H1 (cell line): ENCODE measurements at regions not wholly inside any gene's neighbourhood (a gene's known extent, or its start where the extent isn't known, plus 50 kb on each side); places are given as distances from the start of the nearest gene placed in this dataset.

Source experiments
- CTCF ChIA-PET: fragments of 300-600 bp; sonication (Branson Sonifier 250); formaldehyde crosslinking; loops from one replicate; lab custom pipeline; 2021; ENCODE audit not compliant: partially characterized antibody; lab: Charles Lee
- POLR2A ChIA-PET: fragments of 300-600 bp; sonication (Branson Sonifier 250); formaldehyde crosslinking; loops from one replicate; lab custom pipeline; 2021; ENCODE audit warnings: inconsistent platforms; ENCODE audit not compliant: partially characterized antibody; lab: Charles Lee
- DNase-seq, 2 experiments: peaks; one replicate each; pipeline versions ENCODE4 v3.0.0 to v3.0.0-alpha.2; 2010 to 2022; ENCODE audit warnings: low spot score in 2 of 2, low read depth in 1 of 2, mixed read lengths in 1 of 2
- FAIRE-seq: peaks from 2 replicates; lab custom pipeline; 2011; peaks lifted over from hg19 to GRCh38; lab: Jason Lieb, UNC
- H2AFZ ChIP-seq: 2 replicates; pipeline ENCODE4 v1.8.1; 2012; ENCODE audit warnings: low read length, inconsistent platforms
- H2AK5ac ChIP-seq: 2 replicates; pipeline ENCODE4 v1.6.1; 2013; ENCODE audit warnings: low read depth, low read length
- H2BK120ac ChIP-seq: replicated peaks from 2 replicates; pipeline ENCODE3; 2013; ENCODE audit warnings: low read depth, low read length, inconsistent platforms
- H2BK12ac ChIP-seq: 2 replicates; pipeline ENCODE4 v1.6.1; 2013; ENCODE audit warnings: low read depth, low read length
- H2BK15ac ChIP-seq: 2 replicates; pipeline ENCODE4 v1.6.1; 2013; ENCODE audit warnings: low read length
- H2BK20ac ChIP-seq: 2 replicates; pipeline ENCODE4 v1.6.1; 2013; ENCODE audit warnings: low read length
- H2BK5ac ChIP-seq: 2 replicates; pipeline ENCODE4 v1.6.1; 2013; ENCODE audit warnings: low read depth, low read length
- H3K14ac ChIP-seq: 2 replicates; pipeline ENCODE4 v1.6.1; 2013; ENCODE audit warnings: inconsistent platforms; ENCODE audit not compliant: insufficient read length
- H3K18ac ChIP-seq: 2 replicates; pipeline ENCODE4 v1.6.1; 2013; ENCODE audit warnings: low read length; ENCODE audit errors: extremely low read depth
- H3K23ac ChIP-seq: 2 replicates; pipeline ENCODE4 v1.6.1; 2013; ENCODE audit warnings: inconsistent platforms; ENCODE audit not compliant: insufficient read length
- H3K23me2 ChIP-seq: 2 replicates; pipeline ENCODE4 v1.6.1; 2013; ENCODE audit warnings: low read depth, low read length
- H3K27ac ChIP-seq: 2 replicates; pipeline ENCODE4 v1.6.1; 2011; ENCODE audit warnings: low read depth, low read length, inconsistent platforms
- H3K27me3 ChIP-seq, 4 experiments: replicated peaks in 1 of 4; 1 replicate in 1 of 4; 2 replicates in 3 of 4; pipeline versions ENCODE4 v1.6.1 to v1.8.1; 2011 to 2013; ENCODE audit warnings: low read length in 3 of 4, mild to moderate bottlenecking in 3 of 4, inconsistent platforms in 2 of 4, mixed read lengths in 2 of 4, moderate library complexity in 1 of 4; ENCODE audit not compliant: control insufficient read depth in 3 of 4, insufficient read depth in 3 of 4; ENCODE audit errors: extremely low read depth in 1 of 4
- H3K36me3 ChIP-seq, 4 experiments: 2 replicates each; pipeline versions ENCODE4 v1.6.1 to v1.8.1; 2011 to 2013; ENCODE audit warnings: mild to moderate bottlenecking in 4 of 4, low read length in 3 of 4, moderate library complexity in 2 of 4, control low read depth in 1 of 4, inconsistent platforms in 1 of 4; ENCODE audit not compliant: insufficient read depth in 4 of 4, control insufficient read depth in 2 of 4
- H3K4ac ChIP-seq: replicated peaks from 2 replicates; pipeline ENCODE3; 2013; ENCODE audit warnings: low read length, low read depth, mixed read lengths, inconsistent platforms; ENCODE audit not compliant: insufficient read length
- H3K4me1 ChIP-seq, 4 experiments: replicated peaks in 1 of 4; 1 replicate in 1 of 4; 2 replicates in 3 of 4; pipeline versions ENCODE4 v1.6.1 to v1.8.1; 2011 to 2013; ENCODE audit warnings: low read length in 3 of 4, inconsistent platforms in 2 of 4, mixed read lengths in 1 of 4; ENCODE audit not compliant: insufficient read depth in 4 of 4, control insufficient read depth in 3 of 4
- H3K4me2 ChIP-seq, 2 experiments: 2 replicates each; pipeline versions ENCODE4 v1.6.1 to v1.8.1; 2011 to 2013; ENCODE audit warnings: low read depth in 2 of 2, low read length in 2 of 2, control low read depth in 1 of 2, inconsistent platforms in 1 of 2, mild to moderate bottlenecking in 1 of 2; ENCODE audit not compliant: insufficient read depth in 1 of 2
- H3K4me3 ChIP-seq, 4 experiments: fragments of 200-600, 300-600 bp in 1 of 4; sonication (generic), shearing (Covaris generic), sonication (Bioruptor Twin) in 1 of 4; 2 replicates each; pipeline versions ENCODE4 v1.5.1 to v1.8.1; 2011 to 2016; ENCODE audit warnings: low read length in 4 of 4, low read depth in 3 of 4, control low read depth in 2 of 4, inconsistent platforms in 2 of 4, mild to moderate bottlenecking in 2 of 4, mixed read lengths in 1 of 4, moderate library complexity in 1 of 4; ENCODE audit not compliant: insufficient read depth in 2 of 4; ENCODE audit errors: extremely low read depth in 1 of 4
- H3K56ac ChIP-seq: replicated peaks from 2 replicates; pipeline ENCODE3; 2013; ENCODE audit warnings: low read depth, mild to moderate bottlenecking, mixed read lengths, low read length, inconsistent platforms; ENCODE audit not compliant: insufficient read length
- H3K79me1 ChIP-seq: 2 replicates; pipeline ENCODE4 v1.6.1; 2013; ENCODE audit warnings: low read depth, low read length, control low read depth
- H3K79me2 ChIP-seq, 2 experiments: 2 replicates each; pipeline versions ENCODE4 v1.6.1 to v1.8.1; 2012 to 2013; ENCODE audit warnings: low read length in 2 of 2, mild to moderate bottlenecking in 2 of 2, inconsistent platforms in 1 of 2; ENCODE audit not compliant: insufficient read depth in 2 of 2, control insufficient read depth in 1 of 2
- H3K9ac ChIP-seq, 4 experiments: replicated peaks in 1 of 4; 1 replicate in 1 of 4; 2 replicates in 3 of 4; pipeline versions ENCODE4 v1.6.1 to v1.8.1; 2011 to 2013; ENCODE audit warnings: low read depth in 3 of 4, low read length in 3 of 4, control low read depth in 2 of 4, mild to moderate bottlenecking in 2 of 4, moderate library complexity in 2 of 4, inconsistent platforms in 1 of 4; ENCODE audit errors: extremely low read depth in 1 of 4
- H3K9me3 ChIP-seq, 2 experiments: 2 replicates each; pipeline versions ENCODE4 v1.6.1 to v1.8.1; 2012 to 2013; ENCODE audit warnings: mild to moderate bottlenecking in 2 of 2, moderate library complexity in 2 of 2, control low read depth in 1 of 2, inconsistent platforms in 1 of 2, low read depth in 1 of 2, low read length in 1 of 2, mixed read lengths in 1 of 2; ENCODE audit not compliant: insufficient read depth in 2 of 2
- H4K20me1 ChIP-seq, 2 experiments: replicated peaks in 1 of 2; 2 replicates each; pipeline versions ENCODE3 to v1.8.1; 2011 to 2013; ENCODE audit warnings: inconsistent platforms in 2 of 2, low read length in 2 of 2, mild to moderate bottlenecking in 1 of 2; ENCODE audit not compliant: insufficient read depth in 2 of 2, control insufficient read depth in 1 of 2
- H4K5ac ChIP-seq: 2 replicates; pipeline ENCODE4 v1.6.1; 2013; ENCODE audit warnings: low read length, low read depth, mixed read lengths, inconsistent platforms; ENCODE audit not compliant: insufficient read length
- H4K8ac ChIP-seq: 2 replicates; pipeline ENCODE4 v1.8.0; 2013; ENCODE audit warnings: mild to moderate bottlenecking, moderate library complexity, low read length, inconsistent platforms; ENCODE audit not compliant: insufficient read depth; ENCODE audit errors: extremely low read depth
- H4K91ac ChIP-seq: replicated peaks from 2 replicates; pipeline ENCODE3; 2013; ENCODE audit warnings: low read length, mixed read lengths, inconsistent platforms; ENCODE audit not compliant: insufficient read length
- ASH2L ChIP-seq: fragments of 200-600, 300-600 bp; sonication (generic); IDR thresholded peaks from one replicate; pipeline ENCODE4 v1.7.1; 2017; ENCODE audit warnings: low read length
- BACH1 ChIP-seq: IDR thresholded peaks from 2 replicates; pipeline ENCODE4 v1.6.1; 2012; ENCODE audit warnings: low read length, improper control_type of control experiment
- CHD1 ChIP-seq: IDR thresholded peaks from 2 replicates; pipeline ENCODE4 v1.6.1; 2012; ENCODE audit warnings: low read depth, low read length, improper control_type of control experiment
- EGR1 ChIP-seq: IDR thresholded peaks from 2 replicates; pipeline ENCODE4 v1.6.1; 2011; ENCODE audit warnings: low read depth, low read length, borderline replicate concordance
- JUND ChIP-seq: IDR thresholded peaks from 2 replicates; pipeline ENCODE4 v1.6.1; 2011; ENCODE audit warnings: mild to moderate bottlenecking, improper control_type of control experiment, low read length
- KDM4A ChIP-seq: IDR thresholded peaks from one replicate; pipeline ENCODE4 v1.7.1; 2012; ENCODE audit warnings: low read depth, mild to moderate bottlenecking, moderate library complexity, low read length, inconsistent platforms; ENCODE audit not compliant: severe bottlenecking
- KDM5A ChIP-seq: fragments of 200-600 bp; IDR thresholded peaks from 2 replicates; pipeline ENCODE4 v1.7.1; 2012; ENCODE audit warnings: mild to moderate bottlenecking, low read length, inconsistent platforms, mixed read lengths
- PHF8 ChIP-seq: fragments of 200-600 bp; sonication (generic); conservative IDR thresholded peaks from 2 replicates; pipeline ENCODE4 v1.7.1; 2012; ENCODE audit warnings: low read depth, mild to moderate bottlenecking, inconsistent platforms, low read length, moderate library complexity
- POU5F1 ChIP-seq: IDR thresholded peaks from 2 replicates; pipeline ENCODE4 v1.6.1; 2011; ENCODE audit warnings: low read depth, mild to moderate bottlenecking, low read length, moderate library complexity
- RAD21 ChIP-seq, 2 experiments: IDR thresholded peaks in 1 of 2; conservative IDR thresholded peaks in 1 of 2; 2 replicates each; pipeline ENCODE4 v1.6.1; 2011; ENCODE audit warnings: low read depth in 2 of 2, low read length in 2 of 2, improper control_type of control experiment in 1 of 2, inconsistent platforms in 1 of 2, mild to moderate bottlenecking in 1 of 2, moderate library complexity in 1 of 2
- RFX5 ChIP-seq: IDR thresholded peaks from 2 replicates; pipeline ENCODE4 v1.6.1; 2011; ENCODE audit warnings: low read depth, low read length, improper control_type of control experiment, borderline replicate concordance
- SIRT6 ChIP-seq: IDR thresholded peaks from one replicate; pipeline ENCODE4 v1.7.1; 2012; ENCODE audit warnings: low read length, inconsistent platforms
- SRF ChIP-seq: IDR thresholded peaks from 2 replicates; pipeline ENCODE4 v1.6.1; 2011; ENCODE audit warnings: mild to moderate bottlenecking, low read depth, low read length, moderate library complexity
- TCF12 ChIP-seq: IDR thresholded peaks from 2 replicates; pipeline ENCODE4 v1.6.1; 2011; ENCODE audit warnings: low read depth, mild to moderate bottlenecking, low read length
- WGBS, 2 experiments: shearing (Covaris generic) in 1 of 2; methylation state at CpG; one replicate each; pipeline versions ENCODE4 v1.1.6 to v1.1.7; 2013 to 2015; ENCODE audit warnings: low lambda C conversion rate in 2 of 2, mixed read lengths in 2 of 2, inconsistent platforms in 1 of 2, low coverage in 1 of 2, missing lambda C conversion rate in 1 of 2; ENCODE audit not compliant: insufficient replicate concordance in 2 of 2, insufficient coverage in 1 of 2, insufficient read length in 1 of 2; ENCODE audit errors: extremely low coverage in 1 of 2, missing lambda C conversion rate in 1 of 2; 5-methylcytosine and 5-hydroxymethylcytosine counted together

GRCh38 chr4:55731959-55732358 lies 87.6 kb upstream of the EXOC1L start:
- DNase-seq: no peak
- no peaks in the 10 kb centered on the region for H3K36me3 ChIP-seq
- ChIA-PET POLR2A (no interaction called here), CTCF (no interaction called here)
- H3K18ac ChIP-seq: no peak overlapping the region
- no peaks in the 10 kb centered on the region for H3K9me3 ChIP-seq
- no peaks in the 10 kb centered on the region for H3K27me3 ChIP-seq
- H2AFZ ChIP-seq: no peak overlapping the region
- no peaks in the 10 kb centered on the region for H3K79me2 ChIP-seq
- H3K27ac ChIP-seq: no peak overlapping the region
- no peak overlapping the region for H2BK20ac ChIP-seq
- FAIRE-seq: no peak
- no peak overlapping the region for H4K8ac ChIP-seq
- no peak overlapping the region for H4K5ac ChIP-seq
- no peaks in the 10 kb centered on the region for H3K79me1 ChIP-seq
- no peaks in the 10 kb centered on the region for H3K23me2 ChIP-seq
- H3K4me3 ChIP-seq: no peak overlapping the region
- H3K4ac ChIP-seq: no peak overlapping the region
- no peak overlapping the region for H2AK5ac ChIP-seq
- no peak overlapping the region for H3K23ac ChIP-seq
- no peak overlapping the region for H2BK5ac ChIP-seq
- H2BK120ac ChIP-seq: no peak overlapping the region
- no peak overlapping the region for H3K14ac ChIP-seq
- H3K4me1 ChIP-seq: no peaks in the 10 kb centered on the region
- WGBS, 2 experiments: 94% methylated on average over 2 of the region's 2 CpGs; no CpG with 5 or more reads in 1 of the 2 experiments
- H3K56ac ChIP-seq: no peak overlapping the region
- H4K91ac ChIP-seq: no peak overlapping the region
- TF ChIP-seq RAD21 (IDR thresholded peaks at IDR 0.05 in 1 of 2, conservative IDR thresholded peaks at IDR 0.05 in 1 of 2; ENCODE audit: low read depth in 2 of 2, low read length in 2 of 2): no peak
- TF ChIP-seq PHF8: no peak
- no peak for TF ChIP-seq EGR1
- no peak for TF ChIP-seq POU5F1
- no peak for TF ChIP-seq KDM5A
- TF ChIP-seq CHD1: no peak
- no peak for TF ChIP-seq BACH1
- TF ChIP-seq JUND: no peak
- TF ChIP-seq KDM4A: no peak
- no peak for TF ChIP-seq ASH2L
- TF ChIP-seq SIRT6: no peak
- no peak for TF ChIP-seq SRF
- TF ChIP-seq TCF12: no peak
- TF ChIP-seq RFX5: no peak
- no peak overlapping the region for H2BK12ac ChIP-seq
- no peaks in the 10 kb centered on the region for H4K20me1 ChIP-seq
- H3K4me2 ChIP-seq: no peak overlapping the region
- H2BK15ac ChIP-seq: no peak overlapping the region
- H3K9ac ChIP-seq: no peak overlapping the region
